GM06990 (cell line): ENCODE measurements at regions not wholly inside any gene's neighbourhood (a gene's known extent, or its start where the extent isn't known, plus 50 kb on each side); places are given as distances from the start of the nearest gene placed in this dataset.

Experiments
- DNase-seq: peaks from one replicate; pipeline ENCODE4 v3.0.0-alpha.2; 2011; ENCODE audit not compliant: insufficient read length; ENCODE audit errors: extremely low read depth
- H3K27me3 ChIP-seq: replicated peaks from 2 replicates; pipeline ENCODE4 v1.6.0; 2011; ENCODE audit warnings: low read length; ENCODE audit not compliant: control insufficient read depth, insufficient read depth
- H3K36me3 ChIP-seq: 2 replicates; pipeline ENCODE4 v1.5.1; 2011; ENCODE audit warnings: low read length; ENCODE audit not compliant: control insufficient read depth, insufficient read depth
- H3K4me3 ChIP-seq: replicated peaks from 2 replicates; pipeline ENCODE4 v1.5.1; 2011; ENCODE audit warnings: low read depth, mild to moderate bottlenecking, control low read depth, low read length
- TF ChIP-seq, protein P1 (sequence below): IDR thresholded peaks from 2 replicates; pipeline ENCODE4 v1.5.1; 2011; ENCODE audit warnings: low read length, control low read depth, mild to moderate bottlenecking, inconsistent platforms; ENCODE audit not compliant: insufficient read depth, poor library complexity, severe bottlenecking

- TF ChIP-seq, protein P1, sequence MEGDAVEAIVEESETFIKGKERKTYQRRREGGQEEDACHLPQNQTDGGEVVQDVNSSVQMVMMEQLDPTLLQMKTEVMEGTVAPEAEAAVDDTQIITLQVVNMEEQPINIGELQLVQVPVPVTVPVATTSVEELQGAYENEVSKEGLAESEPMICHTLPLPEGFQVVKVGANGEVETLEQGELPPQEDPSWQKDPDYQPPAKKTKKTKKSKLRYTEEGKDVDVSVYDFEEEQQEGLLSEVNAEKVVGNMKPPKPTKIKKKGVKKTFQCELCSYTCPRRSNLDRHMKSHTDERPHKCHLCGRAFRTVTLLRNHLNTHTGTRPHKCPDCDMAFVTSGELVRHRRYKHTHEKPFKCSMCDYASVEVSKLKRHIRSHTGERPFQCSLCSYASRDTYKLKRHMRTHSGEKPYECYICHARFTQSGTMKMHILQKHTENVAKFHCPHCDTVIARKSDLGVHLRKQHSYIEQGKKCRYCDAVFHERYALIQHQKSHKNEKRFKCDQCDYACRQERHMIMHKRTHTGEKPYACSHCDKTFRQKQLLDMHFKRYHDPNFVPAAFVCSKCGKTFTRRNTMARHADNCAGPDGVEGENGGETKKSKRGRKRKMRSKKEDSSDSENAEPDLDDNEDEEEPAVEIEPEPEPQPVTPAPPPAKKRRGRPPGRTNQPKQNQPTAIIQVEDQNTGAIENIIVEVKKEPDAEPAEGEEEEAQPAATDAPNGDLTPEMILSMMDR: no peak
- H3K27me3 ChIP-seq: no peaks in the 10 kb centered on the region; the same call in 1 of the 2 replicates
- no peak for DNase-seq
- no peaks in the 10 kb centered on the region for H3K36me3 ChIP-seq
- no peak overlapping the region for H3K4me3 ChIP-seq
These were observed 52.1 kb upstream of the CSF3R start for GRCh38 chr1:36534711-36535412.

DNA sequence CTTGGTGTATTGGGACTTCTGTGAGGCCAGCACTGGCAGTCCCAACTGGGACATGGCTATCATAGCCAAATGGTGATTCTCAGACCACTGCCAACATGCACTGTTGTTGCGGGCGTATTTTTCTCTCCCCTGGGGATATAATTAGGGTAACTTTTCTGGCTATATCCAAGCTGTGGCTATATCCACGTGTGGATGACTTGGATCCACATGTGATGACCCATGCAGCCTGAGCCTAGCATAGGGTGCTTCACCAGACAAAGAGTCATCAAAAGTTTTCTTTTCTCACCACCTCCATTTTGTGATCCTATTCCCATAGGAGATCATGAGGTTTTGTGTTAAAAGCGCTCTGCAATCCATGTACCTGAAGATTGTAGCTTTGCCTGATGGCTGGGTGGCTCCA is 51.2 kb upstream of the CSF3R start:
- Histone ChIP-seq H3K27me3 (no peaks in the 10 kb centered on the region; the same call in 1 of the 2 replicates), H3K36me3 (no peaks in the 10 kb centered on the region), H3K4me3 (no peak overlapping the region)
- TF ChIP-seq, protein P1: no peak
- no peak for DNase-seq

- Histone ChIP-seq H3K27me3 (no peaks in the 10 kb centered on the region; the same call in 1 of the 2 replicates), H3K4me3 (no peak overlapping the region), H3K36me3 (no peaks in the 10 kb centered on the region)
- TF ChIP-seq, protein P1: no peak
- DNase-seq: no peak
These were observed 50.2 kb upstream of the CSF3R start for GRCh38 chr1:36532810-36533401.
